H9 (cell line): ENCODE measurements at regions not wholly inside any gene's neighbourhood (a gene's known extent, or its start where the extent isn't known, plus 50 kb on each side); places are given as distances from the start of the nearest gene placed in this dataset.
A peak's percentile ranks its signal among the peaks of the same experiment; 100 is the strongest.

Experiments
- DNase-seq: peaks from one replicate; pipeline ENCODE4 v3.0.0-alpha.2; 2017
- H2AFZ ChIP-seq: one replicate; pipeline ENCODE4 v1.6.1; 2013; ENCODE audit warnings: mild to moderate bottlenecking, low read length, control low read depth, moderate library complexity
- H2AK5ac ChIP-seq: 2 replicates; pipeline ENCODE4 v1.6.1; 2013; ENCODE audit warnings: low read length, control low read depth, mixed read lengths; ENCODE audit not compliant: insufficient read length
- H2BK120ac ChIP-seq: one replicate; pipeline ENCODE4 v1.6.1; 2013; ENCODE audit warnings: low read depth, mild to moderate bottlenecking, low read length, control low read depth, inconsistent platforms; ENCODE audit not compliant: poor library complexity, severe bottlenecking
- H2BK12ac ChIP-seq: 2 replicates; pipeline ENCODE4 v1.6.1; 2013; ENCODE audit warnings: low read length, control low read depth, mixed read lengths, low read depth; ENCODE audit not compliant: insufficient read length
- H2BK15ac ChIP-seq: 2 replicates; pipeline ENCODE4 v1.6.1; 2013; ENCODE audit warnings: low read depth, low read length, control low read depth
- H2BK20ac ChIP-seq: one replicate; pipeline ENCODE4 v1.6.1; 2013; ENCODE audit warnings: low read depth, mild to moderate bottlenecking, low read length, control low read depth, inconsistent platforms; ENCODE audit not compliant: poor library complexity, severe bottlenecking
- H2BK5ac ChIP-seq: 2 replicates; pipeline ENCODE4 v1.6.1; 2013; ENCODE audit warnings: low read length, control low read depth, mixed read lengths; ENCODE audit not compliant: insufficient read length
- H3K14ac ChIP-seq: 2 replicates; pipeline ENCODE4 v1.6.1; 2013; ENCODE audit warnings: low read length, control low read depth; ENCODE audit not compliant: insufficient read depth
- H3K18ac ChIP-seq: 2 replicates; pipeline ENCODE4 v1.6.1; 2013; ENCODE audit warnings: low read depth, mild to moderate bottlenecking, mixed read lengths, low read length, control low read depth; ENCODE audit not compliant: insufficient read length
- H3K23ac ChIP-seq: 2 replicates; pipeline ENCODE4 v1.6.1; 2013; ENCODE audit warnings: low read length, control low read depth, mixed read lengths, low read depth; ENCODE audit not compliant: insufficient read length
- H3K23me2 ChIP-seq: 2 replicates; pipeline ENCODE4 v1.6.1; 2013; ENCODE audit warnings: low read depth, mild to moderate bottlenecking, mixed read lengths, low read length, control low read depth; ENCODE audit not compliant: insufficient read length, poor library complexity, severe bottlenecking
- H3K27ac ChIP-seq: 2 replicates; pipeline ENCODE4 v1.5.1; 2013; ENCODE audit warnings: low read length, control low read depth, mixed read lengths, low read depth; ENCODE audit not compliant: insufficient read length
- H3K27me3 ChIP-seq: 2 replicates; pipeline ENCODE4 v1.6.1; 2013; ENCODE audit warnings: low read length, control low read depth, inconsistent platforms; ENCODE audit not compliant: insufficient read depth
- H3K4ac ChIP-seq: 2 replicates; pipeline ENCODE4 v1.6.1; 2013; ENCODE audit warnings: low read depth, mild to moderate bottlenecking, control low read depth, inconsistent platforms, low read length, moderate library complexity
- H3K4me1 ChIP-seq: 2 replicates; pipeline ENCODE4 v1.6.1; 2013; ENCODE audit warnings: low read length, control low read depth, inconsistent platforms; ENCODE audit not compliant: insufficient read depth
- H3K4me2 ChIP-seq: 2 replicates; pipeline ENCODE4 v1.6.1; 2013; ENCODE audit warnings: low read length, control low read depth, mixed read lengths; ENCODE audit not compliant: insufficient read length, insufficient read depth
- H3K56ac ChIP-seq: 2 replicates; pipeline ENCODE4 v1.6.1; 2013; ENCODE audit warnings: low read depth, mild to moderate bottlenecking, mixed read lengths, low read length, control low read depth; ENCODE audit not compliant: insufficient read length
- H3K79me1 ChIP-seq: 2 replicates; pipeline ENCODE4 v1.6.1; 2013; ENCODE audit warnings: low read depth, mild to moderate bottlenecking, moderate library complexity, low read length, control low read depth, inconsistent platforms; ENCODE audit not compliant: insufficient read depth, poor library complexity, severe bottlenecking
- H3K79me2 ChIP-seq: 2 replicates; pipeline ENCODE4 v1.6.1; 2013; ENCODE audit warnings: low read length, control low read depth, inconsistent platforms; ENCODE audit not compliant: insufficient read depth
- H3K9ac ChIP-seq: 2 replicates; pipeline ENCODE4 v1.6.1; 2013; ENCODE audit warnings: low read length, control low read depth, mixed read lengths; ENCODE audit not compliant: insufficient read length; ENCODE audit errors: extremely low read depth
- H3K9me3 ChIP-seq: one replicate; pipeline ENCODE4 v1.6.1; 2013; ENCODE audit warnings: low read depth, low read length, inconsistent platforms; ENCODE audit not compliant: control insufficient read depth
- H3T11ph ChIP-seq: one replicate; pipeline ENCODE4 v1.6.1; 2013; ENCODE audit warnings: mild to moderate bottlenecking, low read length, control low read depth, inconsistent platforms
- H4K20me1 ChIP-seq: one replicate; pipeline ENCODE4 v1.6.1; 2013; ENCODE audit not compliant: control insufficient read depth, insufficient read length, insufficient read depth
- H4K5ac ChIP-seq: 2 replicates; pipeline ENCODE4 v1.6.1; 2013; ENCODE audit warnings: low read depth, mild to moderate bottlenecking, mixed read lengths, low read length, control low read depth; ENCODE audit not compliant: insufficient read length
- H4K8ac ChIP-seq: replicated peaks from 2 replicates; pipeline ENCODE4 v1.6.1; 2013; ENCODE audit warnings: low read length, control low read depth, mixed read lengths, low read depth; ENCODE audit not compliant: insufficient read length
- H4K91ac ChIP-seq: 2 replicates; pipeline ENCODE4 v1.6.1; 2013; ENCODE audit warnings: low read depth, mild to moderate bottlenecking, moderate library complexity, mixed read lengths, low read length, control low read depth; ENCODE audit not compliant: insufficient read length
- H3K27ac Mint-ChIP-seq, 3 experiments: 2 replicates in 2 of 3; 3 replicates in 1 of 3; pipeline ENCODE4 v1.8.0; 2020 to 2021; ENCODE audit warnings: mixed read lengths in 3 of 3, mild to moderate bottlenecking in 1 of 3, moderate library complexity in 1 of 3
- H3K27me3 Mint-ChIP-seq: 2 replicates; pipeline ENCODE4 v1.8.0; 2021; ENCODE audit warnings: low read depth, mild to moderate bottlenecking, moderate library complexity, mixed read lengths
- H3K36me3 Mint-ChIP-seq, 3 experiments: 2 replicates in 2 of 3; 3 replicates in 1 of 3; pipeline ENCODE4 v1.8.0; 2020 to 2021; ENCODE audit warnings: low read depth in 3 of 3, mixed read lengths in 3 of 3; ENCODE audit not compliant: insufficient read depth in 1 of 3
- H3K4me1 Mint-ChIP-seq, 2 experiments: 2 replicates each; pipeline ENCODE4 v1.8.0; 2020; ENCODE audit warnings: mixed read lengths in 2 of 2
- H3K4me3 Mint-ChIP-seq, 2 experiments: 2 replicates in 1 of 2; 3 replicates in 1 of 2; pipeline ENCODE4 v1.8.0; 2020 to 2021; ENCODE audit warnings: mild to moderate bottlenecking in 2 of 2, mixed read lengths in 2 of 2, moderate library complexity in 1 of 2
- H3K9me3 Mint-ChIP-seq, 2 experiments: 2 replicates in 1 of 2; 3 replicates in 1 of 2; pipeline ENCODE4 v1.8.0; 2020; ENCODE audit warnings: mild to moderate bottlenecking in 2 of 2, mixed read lengths in 2 of 2, moderate library complexity in 1 of 2
- WGBS: extraction: QIAGEN DNeasy Blood & Tissue Kit; methylation state at CpG from one replicate; pipeline ENCODE4 v1.1.7; 2013; ENCODE audit warnings: missing lambda C conversion rate, low lambda C conversion rate, mixed read lengths; ENCODE audit not compliant: insufficient read length; ENCODE audit errors: extremely low coverage; 5-methylcytosine and 5-hydroxymethylcytosine counted together
- TF ChIP-seq, protein P1 (sequence below): fragments of 200-600 bp; sonication (generic); conservative IDR thresholded peaks from 3 replicates; pipeline ENCODE4 v1.8.0; 2021; ENCODE audit warnings: antibody characterized with exemption, mild to moderate bottlenecking

DNA sequence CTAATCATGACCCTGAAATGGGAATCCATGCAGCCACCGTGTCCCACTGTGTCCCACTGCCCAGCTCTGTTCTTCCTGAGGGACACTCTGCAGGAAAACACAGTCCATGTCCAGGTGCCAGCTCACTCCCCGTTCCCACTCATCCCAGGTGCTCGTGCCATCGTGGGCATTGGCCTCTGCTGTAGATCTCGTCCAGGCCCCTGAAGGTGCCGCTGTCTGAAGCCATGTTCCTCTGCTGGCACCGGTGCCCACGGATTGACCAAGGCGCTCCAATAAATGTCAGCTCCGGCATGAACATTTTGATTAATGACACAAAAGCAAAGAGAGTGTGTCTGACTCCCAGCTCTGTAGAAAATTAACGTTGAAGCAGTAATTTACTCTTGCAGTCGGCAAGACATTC lies 280.1 kb upstream of the SALL3 start:
- H3K4me2 ChIP-seq, result no peak overlapping the region
- no peak overlapping the region for H2AFZ ChIP-seq
- peak overlapping the region; percentile 40; the same call in 1 of the 2 replicates for H3K14ac ChIP-seq
- H3K79me1 ChIP-seq, result no peaks in the 10 kb centered on the region
- no peak for DNase-seq
- no peak overlapping the region for H2BK15ac ChIP-seq
- Mint-ChIP-seq H3K9me3 (no peaks in the 10 kb centered on the region; a peak in 1 of 5 replicates), H3K36me3 (peaks cover 0 to 2% (median 0%) of the 10 kb centered on the region in 3 experiments; a peak in 2 of 7 replicates), H3K4me1 (peaks cover 12 to 47% of the 10 kb centered on the region in 2 experiments), H3K27ac (peak overlapping the region in 1 of 3 experiments; percentile 21; a peak in 1 of 7 replicates), H3K4me3 (no peak overlapping the region), H3K27me3 (peaks cover 7% of the 10 kb centered on the region)
- H2BK120ac ChIP-seq, result no peak overlapping the region
- H3T11ph ChIP-seq, result no peak overlapping the region
- WGBS, result no CpG with 5 or more reads among the region's 12 CpGs
- no peak overlapping the region for H4K5ac ChIP-seq
- no peaks in the 10 kb centered on the region for H4K20me1 ChIP-seq
- H3K9me3 ChIP-seq, result no peaks in the 10 kb centered on the region
- no peak overlapping the region for H3K4ac ChIP-seq
- no peak overlapping the region for H4K8ac ChIP-seq
- no peak overlapping the region for H2BK5ac ChIP-seq
- H3K18ac ChIP-seq, result no peak overlapping the region
- H3K4me1 ChIP-seq, result no peaks in the 10 kb centered on the region; the same call in 1 of the 2 replicates
- no peak overlapping the region for H2BK12ac ChIP-seq
- no peak overlapping the region for H3K9ac ChIP-seq
- H3K23me2 ChIP-seq, result no peaks in the 10 kb centered on the region
- TF ChIP-seq, protein P1, sequence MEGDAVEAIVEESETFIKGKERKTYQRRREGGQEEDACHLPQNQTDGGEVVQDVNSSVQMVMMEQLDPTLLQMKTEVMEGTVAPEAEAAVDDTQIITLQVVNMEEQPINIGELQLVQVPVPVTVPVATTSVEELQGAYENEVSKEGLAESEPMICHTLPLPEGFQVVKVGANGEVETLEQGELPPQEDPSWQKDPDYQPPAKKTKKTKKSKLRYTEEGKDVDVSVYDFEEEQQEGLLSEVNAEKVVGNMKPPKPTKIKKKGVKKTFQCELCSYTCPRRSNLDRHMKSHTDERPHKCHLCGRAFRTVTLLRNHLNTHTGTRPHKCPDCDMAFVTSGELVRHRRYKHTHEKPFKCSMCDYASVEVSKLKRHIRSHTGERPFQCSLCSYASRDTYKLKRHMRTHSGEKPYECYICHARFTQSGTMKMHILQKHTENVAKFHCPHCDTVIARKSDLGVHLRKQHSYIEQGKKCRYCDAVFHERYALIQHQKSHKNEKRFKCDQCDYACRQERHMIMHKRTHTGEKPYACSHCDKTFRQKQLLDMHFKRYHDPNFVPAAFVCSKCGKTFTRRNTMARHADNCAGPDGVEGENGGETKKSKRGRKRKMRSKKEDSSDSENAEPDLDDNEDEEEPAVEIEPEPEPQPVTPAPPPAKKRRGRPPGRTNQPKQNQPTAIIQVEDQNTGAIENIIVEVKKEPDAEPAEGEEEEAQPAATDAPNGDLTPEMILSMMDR, result no peak
- H3K79me2 ChIP-seq, result no peaks in the 10 kb centered on the region
- no peaks in the 10 kb centered on the region for H3K27me3 ChIP-seq
- no peak overlapping the region for H4K91ac ChIP-seq
- H3K23ac ChIP-seq, result no peak overlapping the region
- H2BK20ac ChIP-seq, result no peak overlapping the region
- no peak overlapping the region for H3K56ac ChIP-seq
- H2AK5ac ChIP-seq, result no peak overlapping the region
- no peak overlapping the region for H3K27ac ChIP-seq
